ENCODE measurements at regions not wholly inside any gene's neighbourhood (a gene's known extent, or its start where the extent isn't known, plus 50 kb on each side); places are given as distances from the start of the nearest gene placed in this dataset.
"Not testable (repeated sequence)": the region's sequence is repeated elsewhere in the genome, so short reads cannot be mapped to it uniquely, and the experiment has no call there.

DNA sequence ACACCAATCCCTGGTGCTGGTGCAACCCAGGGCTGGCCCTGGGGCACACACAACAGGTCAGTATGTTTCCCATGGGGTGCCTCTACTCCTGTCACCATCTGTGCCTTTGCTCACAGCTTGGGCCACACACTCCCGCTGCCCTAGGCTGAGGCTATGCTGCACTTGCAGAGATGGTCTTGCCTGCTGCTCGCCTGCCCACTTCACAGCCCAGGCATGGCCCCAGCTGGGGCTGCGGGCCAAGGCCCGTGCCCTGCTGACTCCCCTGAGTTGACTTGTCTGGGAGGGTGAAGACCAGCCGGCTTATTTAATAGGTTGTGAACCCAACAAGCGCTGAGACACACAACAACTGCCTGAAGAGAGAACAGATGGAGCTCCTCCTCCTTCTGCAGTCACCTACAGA lies 184.1 kb downstream of the ZNF33B start:
- Mint-ChIP-seq H3K27ac (no peak overlapping the region), H3K9me3 (peaks cover 26% of the 10 kb centered on the region), H3K27me3 (peaks cover 8% of the 10 kb centered on the region), H3K4me3 (no peak overlapping the region), H3K36me3 (ENCODE audit: low read depth) (no peaks in the 10 kb centered on the region), H3K4me1 (ENCODE audit: low read depth) (no peaks in the 10 kb centered on the region)

DNA sequence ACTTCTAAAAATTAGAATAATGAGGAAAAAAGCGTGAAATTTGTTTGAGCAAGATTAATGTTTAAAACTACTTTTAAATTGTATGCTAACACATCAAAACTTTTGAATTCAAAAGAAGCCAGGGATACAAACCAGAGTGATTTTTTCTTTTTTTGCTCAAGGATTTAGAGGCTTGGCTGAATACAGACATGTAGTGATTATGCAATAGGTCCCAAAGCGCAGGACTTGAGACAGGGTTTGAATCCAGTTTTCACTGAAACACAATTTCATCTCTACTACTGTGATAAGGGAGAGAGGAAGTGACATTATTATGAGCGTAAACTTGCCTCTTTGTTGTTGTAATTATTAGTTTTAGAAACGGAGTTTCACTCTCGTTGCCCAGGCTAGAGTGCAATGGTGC lies 207.3 kb downstream of the ZNF33B start:
- Mint-ChIP-seq H3K36me3 (ENCODE audit: low read depth) (no peaks in the 10 kb centered on the region), H3K27ac (no peak overlapping the region), H3K4me1 (ENCODE audit: low read depth) (no peaks in the 10 kb centered on the region), H3K9me3 (peaks cover 9% of the 10 kb centered on the region), H3K27me3 (peaks cover 11% of the 10 kb centered on the region), H3K4me3 (no peak overlapping the region)

DNA sequence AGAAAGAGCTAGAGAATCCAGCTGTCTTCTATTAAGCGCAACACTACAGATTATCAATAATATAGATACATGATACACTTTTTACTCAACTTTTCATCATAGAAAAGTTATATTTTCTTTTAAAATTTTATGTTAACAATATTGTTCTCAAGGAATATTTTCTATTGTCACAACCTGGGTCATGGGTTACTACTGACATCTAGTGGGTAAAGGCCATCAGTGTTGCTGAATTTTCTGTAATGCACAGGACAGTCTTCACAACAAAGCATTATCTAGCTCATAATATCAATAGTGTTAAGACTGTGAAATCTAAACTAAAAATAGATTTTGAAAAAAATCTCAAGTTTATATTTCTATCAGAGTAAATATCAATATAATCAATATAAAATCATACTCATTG lies 209.8 kb downstream of the ZNF33B start:
- Mint-ChIP-seq H3K4me1 (ENCODE audit: low read depth) (no peaks in the 10 kb centered on the region), H3K27ac (no peak overlapping the region), H3K27me3 (peaks cover 7% of the 10 kb centered on the region), H3K9me3 (no peaks in the 10 kb centered on the region), H3K36me3 (ENCODE audit: low read depth) (no peaks in the 10 kb centered on the region), H3K4me3 (no peak overlapping the region)

DNA sequence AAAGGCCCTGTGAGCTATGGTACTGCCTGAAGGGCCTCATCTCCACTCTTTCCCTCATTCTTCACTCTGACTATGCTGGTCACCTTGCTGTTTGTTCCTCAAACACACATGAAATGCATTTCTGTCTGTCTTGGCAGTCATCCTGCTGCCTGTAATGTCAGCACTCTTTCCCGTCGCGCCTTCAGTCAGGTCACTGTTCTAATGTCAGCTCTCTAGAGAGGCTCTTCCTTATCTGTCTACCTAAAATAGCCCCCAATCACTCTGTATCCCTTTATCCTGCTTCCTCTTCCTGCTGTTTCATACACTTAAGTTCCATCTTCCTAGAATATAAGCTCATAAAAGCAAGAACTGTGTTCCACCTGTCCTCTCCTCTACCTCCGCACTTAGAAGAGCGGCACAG lies 215.5 kb downstream of the ZNF33B start:
- Mint-ChIP-seq H3K36me3 (ENCODE audit: low read depth) (no peaks in the 10 kb centered on the region), H3K9me3 (no peaks in the 10 kb centered on the region), H3K4me3 (no peak overlapping the region), H3K4me1 (ENCODE audit: low read depth) (no peaks in the 10 kb centered on the region), H3K27ac (no peak overlapping the region), H3K27me3 (peaks cover 4% of the 10 kb centered on the region)

DNA sequence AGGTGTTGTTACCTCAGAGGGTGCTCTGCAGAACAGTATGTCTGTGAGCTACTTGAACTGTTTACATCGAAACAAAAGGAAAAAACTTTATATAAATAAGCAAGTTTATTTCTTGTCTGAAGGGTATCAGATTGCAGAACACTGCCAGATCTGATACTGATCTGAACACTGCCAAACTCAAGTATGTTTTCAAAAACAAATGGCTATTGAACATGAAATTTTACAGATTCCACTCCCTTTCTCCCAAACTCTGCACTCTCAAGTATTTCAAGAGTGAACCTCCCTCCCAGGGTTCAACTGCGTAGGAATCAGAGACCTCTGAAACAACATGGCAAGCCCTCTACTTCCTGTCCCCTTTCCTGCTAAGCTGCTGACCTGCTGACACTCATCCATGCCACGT lies 216.6 kb downstream of the ZNF33B start:
- Mint-ChIP-seq H3K4me1 (ENCODE audit: low read depth) (no peaks in the 10 kb centered on the region), H3K9me3 (no peaks in the 10 kb centered on the region), H3K27ac (no peak overlapping the region), H3K27me3 (peaks cover 4% of the 10 kb centered on the region), H3K4me3 (no peak overlapping the region), H3K36me3 (ENCODE audit: low read depth) (no peaks in the 10 kb centered on the region)

DNA sequence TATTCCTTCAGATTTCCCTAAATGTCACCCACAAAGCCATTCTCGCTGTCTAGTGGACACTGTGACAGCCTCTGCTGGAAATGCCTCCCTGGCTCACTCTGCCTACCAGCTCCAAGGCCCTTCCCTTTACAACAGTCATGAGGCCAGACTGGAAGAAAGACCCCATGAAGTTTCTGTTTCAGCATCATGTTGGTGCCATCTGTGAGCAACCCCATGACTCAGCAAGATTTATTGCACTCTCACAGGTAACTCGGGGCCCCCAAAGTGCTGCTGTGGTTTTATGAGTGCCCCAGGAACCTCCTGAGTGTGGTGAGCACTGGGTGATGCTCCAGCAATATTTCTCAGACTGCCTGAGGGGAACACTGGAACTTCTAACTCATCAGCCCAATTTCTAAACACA lies 218.6 kb downstream of the ZNF33B start:
- H3K36me3 Mint-ChIP-seq (ENCODE audit: low read depth): no peaks in the 10 kb centered on the region

DNA sequence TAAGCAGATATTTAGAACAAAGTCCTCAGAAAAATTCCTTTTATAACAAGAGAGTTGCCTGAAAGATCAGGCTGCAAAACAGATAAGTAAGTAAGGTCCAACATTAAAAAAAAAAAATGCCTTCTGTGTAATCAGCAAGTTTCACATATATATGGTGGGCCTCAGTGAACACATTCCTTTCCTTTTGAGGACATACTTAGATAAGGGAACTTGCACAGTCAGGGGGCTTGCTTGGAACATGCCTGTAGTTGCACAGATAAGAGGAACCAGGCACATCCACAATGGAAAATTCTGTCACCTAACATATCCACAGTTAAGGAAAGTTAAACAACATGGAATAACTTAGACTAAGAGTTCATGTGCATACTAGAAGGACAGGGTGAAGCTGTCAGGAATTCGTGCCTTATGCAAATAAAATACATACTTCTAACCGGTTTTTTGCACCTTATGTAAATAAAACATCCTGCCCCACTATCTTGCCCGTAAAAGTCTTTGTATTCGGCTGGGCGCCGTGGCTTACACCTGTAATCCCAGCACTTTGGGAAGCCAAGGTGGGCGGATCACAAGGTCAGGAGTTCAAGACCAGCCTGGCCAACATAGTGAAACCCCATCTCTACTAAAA lies 257.3 kb downstream of the ZNF33B start:
- no peak overlapping the region for H3K27ac Mint-ChIP-seq
- H3K4me3 Mint-ChIP-seq: no peak overlapping the region
- no peaks in the 10 kb centered on the region for H3K27me3 Mint-ChIP-seq
- H3K9me3 Mint-ChIP-seq: peaks cover 14% of the 10 kb centered on the region
- no peaks in the 10 kb centered on the region for H3K36me3 Mint-ChIP-seq (ENCODE audit: low read depth)
- H3K4me1 Mint-ChIP-seq (ENCODE audit: low read depth): no peaks in the 10 kb centered on the region

More for the DNA sequence above, 218.6 kb downstream of the ZNF33B start:
- Mint-ChIP-seq H3K9me3 (no peaks in the 10 kb centered on the region), H3K27ac (no peak overlapping the region), H3K4me1 (ENCODE audit: low read depth) (no peaks in the 10 kb centered on the region), H3K27me3 (peaks cover 4% of the 10 kb centered on the region), H3K4me3 (no peak overlapping the region)

DNA sequence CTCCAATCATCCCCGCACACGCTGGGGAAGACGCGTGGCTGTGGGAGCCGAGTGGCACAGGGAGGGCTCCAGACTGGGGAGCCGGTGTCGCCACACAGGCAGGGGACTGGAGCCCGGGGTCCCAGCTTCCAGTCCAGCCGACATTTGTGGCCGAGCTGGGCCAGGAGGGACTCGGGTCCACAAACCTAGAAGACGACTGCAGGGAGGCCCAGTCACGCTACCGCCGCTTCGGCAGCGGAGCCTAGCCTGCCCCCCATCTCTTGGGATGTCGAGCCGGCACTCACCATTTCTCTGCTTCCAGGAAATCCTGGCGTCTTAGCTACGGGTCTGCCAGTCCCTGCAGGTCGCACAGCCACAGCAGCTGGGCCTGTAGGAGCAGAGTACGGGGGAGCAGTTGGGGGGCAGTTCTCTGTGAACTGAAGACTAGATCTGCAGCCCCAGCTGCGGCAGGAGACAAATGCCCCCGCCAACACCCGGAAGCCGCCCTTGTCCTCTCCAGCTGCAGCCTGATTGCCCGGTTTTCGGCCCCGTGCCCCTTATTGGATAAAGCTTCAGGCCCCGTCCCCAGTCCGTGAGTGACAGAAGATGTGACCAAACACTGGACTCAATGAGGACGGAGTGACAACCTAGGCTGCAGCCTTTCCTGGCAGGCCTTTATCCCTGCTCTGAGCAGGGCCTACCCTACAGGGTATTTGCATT lies 270.7 kb downstream of the ZNF33B start:
- H3K4me1 Mint-ChIP-seq (ENCODE audit: low read depth): no peaks in the 10 kb centered on the region
- peaks cover 7% of the 10 kb centered on the region for H3K27me3 Mint-ChIP-seq
- peaks cover 6% of the 10 kb centered on the region for H3K36me3 Mint-ChIP-seq (ENCODE audit: low read depth)
- peak overlapping the region; percentile 47 for H3K4me3 Mint-ChIP-seq
- peaks cover 20% of the 10 kb centered on the region for H3K9me3 Mint-ChIP-seq
- H3K27ac Mint-ChIP-seq: no peak overlapping the region

DNA sequence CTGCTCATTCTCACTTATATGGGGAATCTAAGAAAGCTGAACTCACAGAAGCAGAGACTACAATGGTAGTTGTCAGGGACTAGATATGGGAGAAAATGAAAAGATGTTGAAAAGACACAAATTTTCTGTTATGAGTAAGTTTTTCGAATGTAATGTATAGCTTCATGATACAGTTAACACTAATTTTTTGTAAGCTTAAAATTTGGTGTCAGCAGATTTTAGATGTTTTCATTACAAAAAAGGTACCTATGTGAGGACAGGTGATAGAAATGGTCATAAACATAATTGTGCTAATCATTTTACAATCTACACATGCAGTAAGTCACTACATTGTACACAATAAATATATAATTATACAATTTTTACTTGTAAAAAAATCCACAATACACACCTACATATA lies 286.6 kb downstream of the ZNF33B start:
- Mint-ChIP-seq H3K27me3 (no peaks in the 10 kb centered on the region), H3K27ac (no peak overlapping the region), H3K9me3 (peaks cover 12% of the 10 kb centered on the region), H3K36me3 (ENCODE audit: low read depth) (peaks cover 3% of the 10 kb centered on the region), H3K4me3 (no peak overlapping the region), H3K4me1 (ENCODE audit: low read depth) (no peaks in the 10 kb centered on the region)

DNA sequence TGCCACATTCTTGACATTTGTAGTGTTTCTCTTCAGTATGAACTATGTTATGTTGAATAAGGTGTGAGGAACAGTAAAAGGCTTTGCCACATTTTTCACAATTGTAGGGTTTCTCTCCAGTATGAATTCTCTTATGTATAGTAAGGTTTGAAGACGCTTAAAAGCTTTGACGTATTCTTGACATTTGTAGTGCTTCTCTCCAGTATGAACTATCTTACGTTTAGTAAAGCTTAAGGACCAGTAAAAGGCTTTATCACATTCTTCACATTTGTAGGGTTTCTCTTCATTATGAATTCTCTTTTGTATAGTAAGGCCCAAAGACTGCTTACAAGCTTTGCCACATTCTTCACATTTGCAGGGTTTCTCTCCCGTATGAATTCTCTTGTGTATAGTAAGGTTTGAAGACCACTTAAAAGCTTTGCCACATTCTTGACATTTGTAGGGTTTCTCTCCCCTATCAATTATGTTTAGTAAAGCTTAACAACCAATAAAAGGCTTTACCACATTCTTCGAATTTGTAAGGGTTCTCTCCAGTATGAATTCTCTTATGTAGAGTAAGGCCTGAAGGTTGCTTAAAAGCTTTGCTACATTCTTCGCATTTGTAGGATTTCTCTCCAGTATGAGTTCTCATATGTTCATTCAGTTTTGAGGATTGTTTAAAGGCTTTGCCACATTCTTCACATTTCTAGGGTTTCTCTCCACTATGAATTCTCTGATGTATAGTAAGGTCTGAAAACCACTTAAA lies 301.6 kb downstream of the ZNF33B start:
- H3K36me3 Mint-ChIP-seq (ENCODE audit: low read depth): peaks cover 21% of the 10 kb centered on the region
- H3K27me3 Mint-ChIP-seq; H3K4me1 Mint-ChIP-seq (ENCODE audit: low read depth); H3K27ac Mint-ChIP-seq; H3K4me3 Mint-ChIP-seq: not testable (repeated sequence)
- peaks cover 40% of the 10 kb centered on the region for H3K9me3 Mint-ChIP-seq

DNA sequence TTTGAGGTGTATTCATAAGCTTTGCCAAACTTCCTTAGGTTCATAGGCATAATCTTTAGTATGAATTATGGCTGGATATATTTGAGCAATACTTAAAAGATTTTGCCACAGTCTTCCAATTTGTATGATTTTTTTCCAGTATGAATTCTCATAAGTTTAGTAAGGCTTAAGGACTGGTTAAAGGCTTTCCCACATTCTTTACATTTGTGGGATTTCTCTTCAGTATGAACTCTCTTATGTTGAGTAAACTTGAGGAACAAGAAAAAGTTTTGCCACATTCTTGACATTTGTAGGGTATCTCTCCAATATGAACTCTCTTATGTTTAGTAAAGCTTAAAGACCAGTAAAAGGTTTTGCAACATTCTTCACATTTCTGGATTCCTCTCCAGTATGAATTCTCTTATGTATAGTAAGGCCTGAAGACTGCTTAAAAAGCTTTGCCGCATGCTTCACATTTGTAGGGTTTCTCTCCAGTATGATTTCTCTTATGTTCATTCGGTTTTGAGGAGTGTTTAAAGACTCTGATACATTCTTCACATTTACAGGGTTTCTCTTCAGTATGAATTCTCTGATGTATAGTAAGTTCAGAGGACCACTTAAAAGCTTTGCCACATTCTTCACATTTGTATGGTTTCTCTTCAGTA lies 302.6 kb downstream of the ZNF33B start:
- H3K36me3 Mint-ChIP-seq (ENCODE audit: low read depth): peaks cover 21% of the 10 kb centered on the region
- H3K4me3 Mint-ChIP-seq; H3K27me3 Mint-ChIP-seq; H3K27ac Mint-ChIP-seq; H3K4me1 Mint-ChIP-seq (ENCODE audit: low read depth): not testable (repeated sequence)
- H3K9me3 Mint-ChIP-seq: peaks cover 44% of the 10 kb centered on the region

DNA sequence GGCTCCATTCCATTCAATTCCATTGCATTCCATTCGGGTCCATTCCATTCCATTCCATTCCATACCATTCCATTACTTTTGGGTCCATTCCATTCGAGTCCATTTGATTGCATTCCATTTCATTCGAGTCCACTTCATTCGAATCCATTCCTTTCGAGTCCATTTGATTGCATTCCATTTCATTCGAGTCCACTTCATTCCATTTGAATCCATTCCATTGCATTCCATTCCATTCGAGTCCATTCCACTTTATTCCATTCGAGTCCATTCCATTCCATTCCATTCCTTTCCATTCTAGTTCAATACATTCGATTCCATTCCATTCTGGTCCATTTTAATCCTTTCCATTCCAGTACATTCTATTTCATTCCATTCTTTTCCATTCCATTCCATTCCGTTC lies 334.0 kb downstream of the ZNF33B start:
- H3K27ac Mint-ChIP-seq: no peak overlapping the region
- no peak overlapping the region for H3K4me3 Mint-ChIP-seq
- no peaks in the 10 kb centered on the region for H3K27me3 Mint-ChIP-seq
- peaks cover 83% of the 10 kb centered on the region for H3K36me3 Mint-ChIP-seq (ENCODE audit: low read depth)
- peaks cover 93% of the 10 kb centered on the region for H3K9me3 Mint-ChIP-seq
- H3K4me1 Mint-ChIP-seq (ENCODE audit: low read depth): no peaks in the 10 kb centered on the region

DNA sequence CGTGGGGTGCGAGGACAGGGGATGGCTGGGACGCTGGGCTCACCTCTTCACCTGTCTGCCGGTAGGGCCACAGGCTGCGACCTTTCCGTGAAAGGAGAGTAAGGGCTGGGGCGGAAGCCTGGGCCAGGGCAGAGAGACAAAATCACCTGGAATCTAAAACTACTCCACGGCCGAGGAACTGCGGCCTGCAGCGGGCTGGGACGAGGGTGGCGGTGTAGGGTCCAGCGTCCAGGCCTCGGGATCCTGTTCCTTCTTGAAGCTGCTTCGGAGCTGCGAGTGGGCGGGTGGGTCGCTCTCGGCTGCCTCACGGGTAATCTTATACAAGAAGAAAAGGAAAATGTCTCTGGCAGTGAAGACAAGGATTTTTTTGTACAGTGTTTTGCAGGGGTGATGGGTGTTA lies 356.5 kb downstream of the ZNF33B start:
- not testable (repeated sequence) for H3K27ac Mint-ChIP-seq; H3K27me3 Mint-ChIP-seq; H3K4me3 Mint-ChIP-seq; H3K4me1 Mint-ChIP-seq (ENCODE audit: low read depth); H3K36me3 Mint-ChIP-seq (ENCODE audit: low read depth); H3K9me3 Mint-ChIP-seq

DNA sequence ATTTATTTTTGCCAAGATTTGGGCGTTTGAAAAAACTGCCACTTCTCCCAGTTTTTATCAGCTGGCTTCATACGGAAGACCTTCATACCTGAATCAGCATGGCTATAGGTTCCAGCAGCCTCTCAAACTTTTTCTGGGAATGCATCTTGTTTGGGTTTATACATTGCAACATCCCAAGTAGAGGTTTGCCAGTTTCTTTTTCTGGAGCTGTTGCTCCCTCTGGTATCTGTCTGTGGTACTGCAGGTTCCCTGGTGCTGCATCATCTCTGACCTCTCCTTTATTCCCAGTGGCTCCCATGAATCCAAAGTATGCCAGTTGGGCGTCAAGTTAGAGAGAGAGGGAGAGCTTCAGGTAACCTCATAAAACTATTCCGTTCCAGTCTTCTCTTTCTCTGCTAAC lies 368.6 kb downstream of the ZNF33B start:
- H3K4me3 Mint-ChIP-seq; H3K27me3 Mint-ChIP-seq; H3K27ac Mint-ChIP-seq; H3K4me1 Mint-ChIP-seq (ENCODE audit: low read depth); H3K36me3 Mint-ChIP-seq (ENCODE audit: low read depth): not testable (repeated sequence)
- peaks cover 14% of the 10 kb centered on the region for H3K9me3 Mint-ChIP-seq

DNA sequence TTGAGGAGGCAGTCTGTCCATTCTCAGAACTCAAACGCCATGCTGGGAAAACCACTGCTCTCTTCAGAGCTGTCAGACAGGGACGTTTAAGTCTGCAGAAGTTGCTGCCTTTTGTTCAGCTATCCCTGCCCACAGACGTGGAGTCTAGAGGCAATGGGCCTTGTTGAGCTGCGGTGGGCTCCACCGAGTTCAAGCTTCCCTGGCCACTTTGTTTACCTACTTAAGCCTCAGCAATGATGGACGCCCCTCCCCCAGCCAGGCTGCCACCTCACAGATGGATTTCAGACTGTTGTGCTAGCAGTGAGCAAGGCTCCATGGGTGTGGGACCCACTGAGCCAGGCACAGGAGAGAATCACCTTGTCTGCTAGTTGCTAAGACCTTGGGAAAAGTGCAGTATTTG lies 375.1 kb downstream of the ZNF33B start:
- not testable (repeated sequence) for H3K27me3 Mint-ChIP-seq; H3K27ac Mint-ChIP-seq; H3K36me3 Mint-ChIP-seq (ENCODE audit: low read depth); H3K4me1 Mint-ChIP-seq (ENCODE audit: low read depth); H3K4me3 Mint-ChIP-seq
- peaks cover 23% of the 10 kb centered on the region for H3K9me3 Mint-ChIP-seq
